SK-N-SH treated with all-trans-retinoic acid at 6 μM for 48 hours (cell line): ENCODE measurements at regions not wholly inside any gene's neighbourhood (a gene's known extent, or its start where the extent isn't known, plus 50 kb on each side); places are given as distances from the start of the nearest gene placed in this dataset.

Source experiments
- ATAC-seq: fragments of 200-7000 bp; cut with Tn5 transposase; 3 replicates; pipeline ENCODE4 v1.9.1; 2020; ENCODE audit warnings: mild to moderate bottlenecking, moderate library complexity
- BACH2 ChIP-seq: fragments of 250-450 bp; sonication (Bioruptor Pico); IDR thresholded peaks from 2 replicates; pipeline ENCODE4 v1.9.0; 2021; ENCODE audit warnings: mild to moderate bottlenecking, borderline replicate concordance
- CREB5 ChIP-seq: fragments of 250-450 bp; sonication (Bioruptor Pico); IDR thresholded peaks from 2 replicates; pipeline ENCODE4 v1.5.1; 2020; ENCODE audit warnings: low read depth, mild to moderate bottlenecking, moderate library complexity
- CSDC2 ChIP-seq: fragments of 250-450 bp; sonication (Bioruptor Pico); IDR thresholded peaks from 2 replicates; pipeline ENCODE4 v1.5.0; 2020; ENCODE audit warnings: mild to moderate bottlenecking, moderate library complexity
- CSRNP3 ChIP-seq: fragments of 250-450 bp; sonication (Bioruptor Pico); IDR thresholded peaks from 2 replicates; pipeline ENCODE4 v1.5.1; 2021; ENCODE audit warnings: mild to moderate bottlenecking, moderate library complexity
- ESRRG ChIP-seq: fragments of 250-450 bp; sonication (Bioruptor Pico); IDR thresholded peaks from 2 replicates; pipeline ENCODE4 v1.6.1; 2021; ENCODE audit warnings: mild to moderate bottlenecking
- GLIS3 ChIP-seq: fragments of 250-450 bp; sonication (Bioruptor Pico); IDR thresholded peaks from 2 replicates; pipeline ENCODE4 v1.5.0; 2020; ENCODE audit warnings: mild to moderate bottlenecking, moderate library complexity
- ISL1 ChIP-seq: fragments of 250-450 bp; sonication (Bioruptor Pico); IDR thresholded peaks from 2 replicates; pipeline ENCODE4 v2.1.2; 2022; ENCODE audit warnings: mild to moderate bottlenecking, moderate library complexity
- OSR1 ChIP-seq: fragments of 250-450 bp; sonication (Bioruptor Pico); IDR thresholded peaks from 2 replicates; pipeline ENCODE4 v1.8.0; 2022; ENCODE audit warnings: moderate library complexity, mild to moderate bottlenecking, inconsistent platforms
- PATZ1 ChIP-seq: fragments of 250-450 bp; sonication (Bioruptor Pico); IDR thresholded peaks from 2 replicates; pipeline ENCODE4 v1.8.0; 2020; ENCODE audit warnings: mild to moderate bottlenecking, moderate library complexity, borderline replicate concordance
- PPARA ChIP-seq: fragments of 250-450 bp; sonication (Bioruptor Pico); IDR thresholded peaks from 2 replicates; pipeline ENCODE4 v1.5.0; 2020; ENCODE audit warnings: mild to moderate bottlenecking, borderline replicate concordance
- SNAI2 ChIP-seq: fragments of 250-450 bp; sonication (Bioruptor Pico); IDR thresholded peaks from 2 replicates; pipeline ENCODE4 v1.5.0; 2020; ENCODE audit warnings: mild to moderate bottlenecking, moderate library complexity
- TCF4 ChIP-seq: fragments of 250-450 bp; sonication (Bioruptor Pico); IDR thresholded peaks from 2 replicates; pipeline ENCODE4 v1.8.0; 2021; ENCODE audit warnings: mild to moderate bottlenecking, moderate library complexity, borderline replicate concordance
- TSHZ2 ChIP-seq: fragments of 250-450 bp; sonication (Bioruptor Pico); IDR thresholded peaks from 2 replicates; pipeline ENCODE4 v1.5.0; 2020; ENCODE audit warnings: mild to moderate bottlenecking, moderate library complexity
- ZC3H10 ChIP-seq: fragments of 250-450 bp; sonication (Bioruptor Pico); IDR thresholded peaks from 2 replicates; pipeline ENCODE4 v1.5.1; 2021; ENCODE audit warnings: mild to moderate bottlenecking, moderate library complexity
- ZFP3 ChIP-seq: fragments of 250-450 bp; sonication (Bioruptor Pico); IDR thresholded peaks from 2 replicates; pipeline ENCODE4 v1.5.0; 2020; ENCODE audit warnings: mild to moderate bottlenecking, moderate library complexity
- ZNF70 ChIP-seq: fragments of 450-650 bp; formaldehyde crosslinking; IDR thresholded peaks from 2 replicates; pipeline ENCODE4 v1.5.0; 2020; ENCODE audit warnings: mild to moderate bottlenecking, moderate library complexity
- ZNF8 ChIP-seq: fragments of 450-650 bp; formaldehyde crosslinking; IDR thresholded peaks from 2 replicates; pipeline ENCODE4 v1.5.0; 2020; ENCODE audit warnings: mild to moderate bottlenecking, moderate library complexity

- ATAC-seq, result no peak
- TF ChIP-seq CSRNP3 (CRISPR knock-in tag) (no peak), TSHZ2 (CRISPR knock-in tag) (no peak), ZFP3 (CRISPR knock-in tag) (no peak), OSR1 (CRISPR knock-in tag) (no peak), ZC3H10 (CRISPR knock-in tag) (no peak), SNAI2 (CRISPR knock-in tag) (no peak), BACH2 (CRISPR knock-in tag) (no peak), CSDC2 (CRISPR knock-in tag) (no peak), PPARA (CRISPR knock-in tag) (no peak)
- TF ChIP-seq, all 23 proteins: peak for 0
Measured at GRCh38 chr5:125181159-125181558, 434.7 kb upstream of the ZNF608 start.

GRCh38 chr5:125181955-125182354 lies 435.5 kb upstream of the ZNF608 start:
- TF ChIP-seq CSDC2 (CRISPR knock-in tag), result no peak
- ATAC-seq, result no peak

- TF ChIP-seq GLIS3 (CRISPR knock-in tag) (no peak), ZNF70 (no peak), ESRRG (CRISPR knock-in tag) (no peak)
- TF ChIP-seq, all 23 proteins: peak for 0
- no peak for ATAC-seq
Measured at GRCh38 chr5:125185740-125186139, 439.3 kb upstream of the ZNF608 start.

GRCh38 chr5:125186911-125187375 lies 440.5 kb upstream of the ZNF608 start:
- TF ChIP-seq TSHZ2 (CRISPR knock-in tag) (peak; percentile 54; the same call in 1 of the 2 replicates), ZNF8 (CRISPR knock-in tag) (no peak), PATZ1 (CRISPR knock-in tag) (no peak), TCF4 (CRISPR knock-in tag) (peak; percentile 89), CSDC2 (CRISPR knock-in tag) (no peak)
- no peak for ATAC-seq

GRCh38 chr5:125189531-125189941 lies 443.1 kb upstream of the ZNF608 start:
- ATAC-seq, result no peak
- TF ChIP-seq PPARA (CRISPR knock-in tag) (no peak), ZC3H10 (CRISPR knock-in tag) (no peak), ZFP3 (CRISPR knock-in tag) (no peak), ISL1 (CRISPR knock-in tag) (no peak), PATZ1 (CRISPR knock-in tag) (no peak), ESRRG (CRISPR knock-in tag) (no peak), ZNF8 (CRISPR knock-in tag) (no peak), ZNF70 (no peak), CREB5 (CRISPR knock-in tag) (no peak), BACH2 (CRISPR knock-in tag) (no peak), TCF4 (CRISPR knock-in tag) (no peak)
